PC-3 (cell line): ENCODE measurements at regions not wholly inside any gene's neighbourhood (a gene's known extent, or its start where the extent isn't known, plus 50 kb on each side); places are given as distances from the start of the nearest gene placed in this dataset.

Experiments
- ATAC-seq: fragments of 200-7000 bp; cut with Tn5 transposase; 2 replicates; pipeline ENCODE4 v1.9.1; 2020; ENCODE audit warnings: mild to moderate bottlenecking, moderate library complexity
- BruUV-seq: library from RNA; stranded (reverse); fragments of 400-500 nt; replicated peaks from 2 replicates; lab custom pipeline; 2021; lab: Mats Ljungman, UMichigan
- CTCF ChIA-PET: fragments of 300-600 bp; sonication (Branson Sonifier 250); formaldehyde crosslinking; loops from one replicate; lab custom pipeline; 2022; ENCODE audit warnings: antibody characterized with exemption; lab: Charles Lee
- POLR2A ChIA-PET: fragments of 300-600 bp; sonication (Branson Sonifier 250); formaldehyde crosslinking; loops from one replicate; lab custom pipeline; 2022; ENCODE audit warnings: antibody characterized with exemption; ENCODE audit not compliant: unreplicated experiment; lab: Charles Lee
- DNase-seq: peaks from one replicate; pipeline ENCODE4 v3.0.0-alpha.2; 2015
- H2AFZ ChIP-seq: fragments of 300-600 bp; sonication (generic); 2 replicates; pipeline ENCODE4 v1.6.0; 2016; ENCODE audit warnings: antibody characterized with exemption, low read length
- H3F3A ChIP-seq: fragments of 300-600 bp; sonication (generic); one replicate; pipeline ENCODE4 v1.6.0; 2017; ENCODE audit warnings: antibody characterized with exemption, low read length, control low read depth, mild to moderate bottlenecking; ENCODE audit not compliant: unreplicated experiment
- H3K27ac ChIP-seq: fragments of 300-600 bp; sonication (generic); 2 replicates; pipeline ENCODE4 v1.5.1; 2016; ENCODE audit warnings: mild to moderate bottlenecking, low read length
- H3K27me3 ChIP-seq: fragments of 300-600 bp; sonication (generic); 2 replicates; pipeline ENCODE4 v1.6.1; 2016; ENCODE audit warnings: low read length, mixed read lengths
- H3K36me3 ChIP-seq: fragments of 300-600 bp; sonication (generic); 2 replicates; pipeline ENCODE4 v1.6.1; 2016; ENCODE audit warnings: low read depth, mixed run types, low read length, mixed read lengths
- H3K4me1 ChIP-seq: fragments of 300-600 bp; sonication (generic); 2 replicates; pipeline ENCODE4 v1.5.1; 2016; ENCODE audit warnings: low read length; ENCODE audit not compliant: insufficient read depth
- H3K4me2 ChIP-seq: fragments of 300-600 bp; sonication (generic); 2 replicates; pipeline ENCODE4 v1.6.0; 2016; ENCODE audit warnings: low read length
- H3K4me3 ChIP-seq: fragments of 300-600 bp; sonication (generic); 2 replicates; pipeline ENCODE4 v1.5.1; 2016; ENCODE audit warnings: mild to moderate bottlenecking, low read length, mixed read lengths
- H3K79me2 ChIP-seq: fragments of 300-600 bp; sonication (generic); 2 replicates; pipeline ENCODE4 v1.6.1; 2017; ENCODE audit warnings: low read length, mixed read lengths
- H3K9ac ChIP-seq: fragments of 300-600 bp; sonication (generic); 2 replicates; pipeline ENCODE4 v1.6.0; 2016; ENCODE audit warnings: mild to moderate bottlenecking, low read length
- H3K9me2 ChIP-seq: fragments of 300-600 bp; sonication (generic); replicated peaks from 2 replicates; pipeline ENCODE4 v1.6.1; 2016; ENCODE audit warnings: mixed run types, low read length, mixed read lengths
- H3K9me3 ChIP-seq: fragments of 300-600 bp; sonication (generic); 2 replicates; pipeline ENCODE4 v1.6.1; 2016; ENCODE audit warnings: low read length, mixed read lengths
- H4K20me1 ChIP-seq: fragments of 300-600 bp; sonication (generic); 2 replicates; pipeline ENCODE4 v1.6.1; 2016; ENCODE audit warnings: low read length, mixed read lengths
- CTCF ChIP-seq: fragments of 300-600 bp; sonication (generic); conservative IDR thresholded peaks from 2 replicates; pipeline ENCODE4 v1.5.1; 2017; ENCODE audit warnings: antibody characterized with exemption, low read depth, mild to moderate bottlenecking, low read length
- EZH2 ChIP-seq: fragments of 300-600 bp; sonication (generic); IDR thresholded peaks from one replicate; pipeline ENCODE4 v1.6.1; 2017; ENCODE audit warnings: antibody characterized with exemption, mild to moderate bottlenecking, low read length; ENCODE audit not compliant: unreplicated experiment
- EZH2phosphoT487 ChIP-seq: fragments of 300-600 bp; sonication (generic); IDR thresholded peaks from 2 replicates; pipeline ENCODE4 v1.6.1; 2018; ENCODE audit warnings: mild to moderate bottlenecking, antibody characterized with exemption, low read length, borderline replicate concordance
- intact Hi-C: fragments of 100-400 bp; cut with micrococcal nuclease; formaldehyde crosslinking; loops from 2 replicates; pipeline ENCODE4 v1.9.0; 2023

GRCh38 chr1:82795508-82796149 is 994.9 kb downstream of the ADGRL2 start:
- no peak for ATAC-seq
- Histone ChIP-seq H3K9me3 (no peaks in the 10 kb centered on the region), H2AFZ (no peak overlapping the region), H3K79me2 (no peaks in the 10 kb centered on the region), H3K9ac (no peak overlapping the region), H3K27ac (no peak overlapping the region), H3F3A (no peaks in the 10 kb centered on the region), H3K4me2 (no peak overlapping the region), H3K9me2 (no peaks in the 10 kb centered on the region), H3K36me3 (no peaks in the 10 kb centered on the region), H4K20me1 (no peaks in the 10 kb centered on the region), H3K4me3 (no peak overlapping the region), H3K27me3 (peaks cover 6% of the 10 kb centered on the region; the same call in 1 of the 2 replicates), H3K4me1 (no peaks in the 10 kb centered on the region)
- no peak for DNase-seq
- BruUV-seq, result no TSS peak
- no peak for TF ChIP-seq EZH2
- TF ChIP-seq EZH2phosphoT487, result no peak
- TF ChIP-seq CTCF, result no peak; the same call in 1 of the 2 replicates
- CTCF ChIA-PET, result no interaction called here
- intact Hi-C loops, result no loop called here
- POLR2A ChIA-PET, result no interaction called here

- Histone ChIP-seq H4K20me1 (no peaks in the 10 kb centered on the region), H3K4me1 (no peaks in the 10 kb centered on the region), H3K79me2 (no peaks in the 10 kb centered on the region), H2AFZ (no peak overlapping the region), H3K27ac (no peak overlapping the region), H3K4me2 (no peak overlapping the region), H3K9ac (no peak overlapping the region), H3K27me3 (peaks cover under 1% of the 10 kb centered on the region; the same call in 1 of the 2 replicates), H3K9me3 (no peaks in the 10 kb centered on the region), H3F3A (no peaks in the 10 kb centered on the region), H3K36me3 (no peaks in the 10 kb centered on the region), H3K9me2 (no peaks in the 10 kb centered on the region), H3K4me3 (no peak overlapping the region)
- TF ChIP-seq EZH2 (no peak), CTCF (no peak), EZH2phosphoT487 (no peak)
- CTCF ChIA-PET, result no interaction called here
- ATAC-seq (no peak), DNase-seq (no peak)
- intact Hi-C loops, result no loop called here
- POLR2A ChIA-PET, result no interaction called here
- BruUV-seq, result no TSS peak
Measured at GRCh38 chr1:82792151-82792550, 991.4 kb downstream of the ADGRL2 start.

- ATAC-seq (no peak), DNase-seq (no peak)
- Histone ChIP-seq H3K36me3 (no peaks in the 10 kb centered on the region), H3K27me3 (peaks cover 4% of the 10 kb centered on the region; the same call in 1 of the 2 replicates), H3K79me2 (no peaks in the 10 kb centered on the region), H3K9me2 (no peaks in the 10 kb centered on the region), H3K4me3 (no peak overlapping the region), H3K9me3 (no peaks in the 10 kb centered on the region), H3K4me1 (no peaks in the 10 kb centered on the region), H3K9ac (no peak overlapping the region), H3K27ac (no peak overlapping the region), H4K20me1 (no peaks in the 10 kb centered on the region), H2AFZ (no peak overlapping the region), H3K4me2 (no peak overlapping the region), H3F3A (no peaks in the 10 kb centered on the region)
- intact Hi-C loops, result no loop called here
- TF ChIP-seq CTCF, result no peak
- TF ChIP-seq EZH2phosphoT487, result no peak
- no peak for TF ChIP-seq EZH2
- ChIA-PET CTCF (no interaction called here), POLR2A (no interaction called here)
- no TSS peak for BruUV-seq
Measured at GRCh38 chr1:82790556-82790955, 989.8 kb downstream of the ADGRL2 start.
